HL-60 (cell line): ENCODE measurements at regions not wholly inside any gene's neighbourhood (a gene's known extent, or its start where the extent isn't known, plus 50 kb on each side); places are given as distances from the start of the nearest gene placed in this dataset.

Source experiments
- DNase-seq, 2 experiments: peaks; one replicate each; pipeline ENCODE4 v3.0.0-alpha.2; 2010 to 2020; ENCODE audit warnings: low read depth in 1 of 2, low spot score in 1 of 2
- H3K27ac ChIP-seq: fragments of 250-450 bp; sonication (Bioruptor Pico); replicated peaks from 2 replicates; pipeline ENCODE4 v1.5.1; 2020; ENCODE audit warnings: mild to moderate bottlenecking, moderate library complexity
- H3K27me3 ChIP-seq: fragments of 250-450 bp; sonication (Bioruptor Pico); 2 replicates; pipeline ENCODE4 v1.5.1; 2021; ENCODE audit warnings: mild to moderate bottlenecking, moderate library complexity; ENCODE audit not compliant: insufficient read depth, poor library complexity, severe bottlenecking
- H3K4me3 ChIP-seq: replicated peaks from 2 replicates; pipeline ENCODE4 v1.5.1; 2011; ENCODE audit warnings: mild to moderate bottlenecking, control low read depth, low read length; ENCODE audit not compliant: insufficient read depth
- CTCF ChIP-seq: IDR thresholded peaks from one replicate; pipeline ENCODE4 v1.5.1; 2011; ENCODE audit warnings: low read length, control low read depth, inconsistent platforms; ENCODE audit not compliant: insufficient read depth
- GABPA ChIP-seq: IDR thresholded peaks from 2 replicates; pipeline ENCODE4 v1.6.1; 2012; ENCODE audit warnings: low read depth
- POLR2AphosphoS5 ChIP-seq: IDR thresholded peaks from 2 replicates; pipeline ENCODE4 v1.6.1; 2012; ENCODE audit warnings: low read depth
- REST ChIP-seq: IDR thresholded peaks from 2 replicates; pipeline ENCODE4 v1.6.1; 2012; ENCODE audit warnings: low read depth; ENCODE audit not compliant: insufficient replicate concordance
- SPI1 ChIP-seq: IDR thresholded peaks from 2 replicates; pipeline ENCODE4 v1.6.1; 2012; ENCODE audit warnings: low read depth, mild to moderate bottlenecking, borderline replicate concordance

- TF ChIP-seq POLR2AphosphoS5 (no peak), CTCF (no peak), SPI1 (no peak), REST (no peak), GABPA (no peak)
- no peak for DNase-seq
- Histone ChIP-seq H3K4me3 (no peak overlapping the region), H3K27me3 (no peaks in the 10 kb centered on the region), H3K27ac (no peak overlapping the region)
These were observed 935.8 kb downstream of the TLE4 start for GRCh38 chr9:80507611-80508010.

GRCh38 chr9:80504601-80505230, 933.0 kb downstream of the TLE4 start:
- no peak overlapping the region for H3K27ac ChIP-seq
- no peak overlapping the region for H3K4me3 ChIP-seq
- TF ChIP-seq GABPA (no peak), SPI1 (no peak), REST (no peak), CTCF (no peak), POLR2AphosphoS5 (no peak)
- no peaks in the 10 kb centered on the region for H3K27me3 ChIP-seq
- no peak for DNase-seq

GRCh38 chr9:80503671-80504281, 932.0 kb downstream of the TLE4 start:
- no peak overlapping the region for H3K27ac ChIP-seq
- TF ChIP-seq CTCF (no peak), REST (no peak), SPI1 (no peak), POLR2AphosphoS5 (no peak), GABPA (no peak)
- H3K4me3 ChIP-seq, result no peak overlapping the region
- no peaks in the 10 kb centered on the region for H3K27me3 ChIP-seq
- no peak for DNase-seq
